ENCODE measurements at regions not wholly inside any gene's neighbourhood (a gene's known extent, or its start where the extent isn't known, plus 50 kb on each side); places are given as distances from the start of the nearest gene placed in this dataset.

DNA sequence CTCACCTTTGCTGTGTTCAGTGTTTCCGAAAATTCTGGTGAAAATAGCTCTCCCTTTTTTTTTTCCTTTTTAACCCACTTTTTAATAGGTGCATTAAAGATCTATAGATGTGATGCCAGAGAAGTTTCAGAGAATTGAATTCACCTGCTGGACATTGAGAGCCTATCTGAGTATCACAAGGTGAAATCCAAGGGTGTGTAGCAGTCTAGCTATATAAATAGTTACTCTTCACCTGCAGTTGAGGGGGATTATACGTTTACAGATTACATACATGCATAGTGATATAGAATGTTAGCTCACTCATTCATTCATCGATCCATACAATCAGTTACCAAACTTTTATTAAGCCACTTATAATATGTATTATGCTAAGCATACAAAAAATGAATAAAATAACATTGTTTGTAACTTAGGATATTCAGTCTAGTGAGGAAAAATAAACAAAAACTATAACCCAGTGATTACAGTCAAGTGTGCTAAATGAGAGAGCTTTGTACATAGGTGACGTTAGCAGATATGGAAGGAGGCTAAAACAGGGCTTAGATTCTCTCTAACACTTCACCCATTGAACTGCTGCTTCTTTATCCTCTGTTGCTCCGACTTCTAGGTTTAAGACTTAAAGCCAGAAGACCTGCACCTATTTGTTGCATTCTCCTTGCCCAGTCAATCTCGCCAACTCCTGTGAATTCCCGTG is 769.0 kb downstream of the STIM2 start:
- no peak for TF ChIP-seq POLR2A (IDR thresholded peaks at IDR 0.05; ENCODE audit: low read length)
- no peak for TF ChIP-seq GATA1 (IDR thresholded peaks at IDR 0.05; ENCODE audit: low read depth, low read length)
- DNase-seq = no peak

DNA sequence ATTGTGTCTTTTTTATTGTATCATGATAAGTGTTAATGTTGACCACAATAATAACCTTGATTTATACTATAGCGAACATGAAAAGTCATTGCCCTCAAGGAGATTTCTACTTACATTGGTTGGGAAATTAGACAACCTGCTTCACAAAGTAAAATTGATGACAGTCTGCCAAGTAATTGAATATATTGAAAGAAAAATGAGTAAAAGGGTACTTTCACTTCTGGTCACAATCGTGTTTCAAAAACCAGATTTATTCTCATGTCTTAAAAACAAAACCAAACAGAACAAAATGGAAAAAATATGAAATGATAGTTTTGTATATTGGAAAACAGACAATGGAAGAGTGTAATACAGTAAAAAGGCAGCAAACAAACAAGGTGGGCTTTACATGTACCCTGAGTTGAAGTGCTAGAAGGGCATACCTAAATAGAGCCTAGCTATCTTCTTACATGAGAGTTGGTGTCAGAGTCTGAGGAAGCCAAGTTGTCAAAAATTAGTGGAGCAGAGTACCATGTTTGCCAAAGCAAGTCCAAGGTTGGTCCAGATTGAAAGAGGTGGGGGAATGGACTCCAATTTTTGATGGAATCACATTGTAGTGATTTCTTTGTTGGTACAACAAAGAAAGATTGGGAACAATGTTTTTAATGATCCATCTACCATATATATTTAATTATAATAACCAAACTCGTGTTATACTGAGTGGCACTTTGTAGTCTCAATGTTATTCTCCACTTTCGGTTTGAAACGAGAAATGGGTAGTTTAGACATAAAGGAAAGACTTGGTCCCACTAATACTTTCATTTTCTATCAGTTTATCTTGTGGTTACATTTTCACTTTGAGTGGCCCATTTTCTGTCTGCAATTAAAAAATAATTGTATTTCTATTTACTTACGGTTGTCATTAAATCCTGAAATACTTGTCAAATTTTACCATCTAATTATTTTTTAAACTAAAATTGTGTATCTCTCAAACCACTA is 775.6 kb downstream of the STIM2 start:
- no peak for TF ChIP-seq GATA1 (IDR thresholded peaks at IDR 0.05; ENCODE audit: low read depth, low read length)
- no peak for TF ChIP-seq POLR2A (IDR thresholded peaks at IDR 0.05; ENCODE audit: low read length)
- DNase-seq = no peak

DNA sequence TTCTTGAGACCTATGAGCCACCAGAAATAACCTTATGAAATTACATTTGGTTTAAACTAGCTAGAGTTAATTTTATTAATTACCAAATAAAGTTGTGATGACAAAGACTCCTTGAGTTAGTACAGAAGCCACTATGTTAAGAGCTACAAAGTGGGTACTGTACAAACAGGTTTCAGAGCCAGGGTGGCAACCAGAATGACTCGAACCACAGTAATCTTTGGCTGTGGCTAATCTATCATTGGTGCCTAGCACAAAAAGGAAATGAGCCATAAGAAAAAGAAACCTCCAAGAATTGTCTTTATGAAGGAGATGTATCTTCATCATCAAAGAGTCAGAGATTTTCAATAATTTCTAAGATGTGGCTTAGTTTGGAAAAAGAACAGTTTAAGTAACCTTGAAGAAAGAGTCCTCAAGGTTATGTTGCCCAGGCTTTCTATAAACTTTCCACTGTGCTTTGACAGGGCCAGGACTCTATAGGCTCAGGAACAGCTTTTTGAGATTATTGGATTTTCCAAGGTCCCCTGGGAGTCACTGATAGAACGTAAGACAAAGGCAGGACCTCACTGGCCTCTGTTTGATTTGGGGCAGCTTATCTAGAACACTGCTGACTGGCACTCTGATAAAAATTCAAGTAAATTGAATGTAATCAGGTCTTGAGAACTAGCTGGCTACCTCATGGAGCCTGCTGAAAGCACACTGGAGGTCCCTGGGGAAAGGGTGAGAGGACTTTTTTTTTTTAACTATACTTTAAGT is 777.7 kb downstream of the STIM2 start:
- DNase-seq = no peak
- TF ChIP-seq POLR2A (IDR thresholded peaks at IDR 0.05; ENCODE audit: low read length) (no peak), GATA1 (IDR thresholded peaks at IDR 0.05; ENCODE audit: low read depth, low read length) (no peak)

DNA sequence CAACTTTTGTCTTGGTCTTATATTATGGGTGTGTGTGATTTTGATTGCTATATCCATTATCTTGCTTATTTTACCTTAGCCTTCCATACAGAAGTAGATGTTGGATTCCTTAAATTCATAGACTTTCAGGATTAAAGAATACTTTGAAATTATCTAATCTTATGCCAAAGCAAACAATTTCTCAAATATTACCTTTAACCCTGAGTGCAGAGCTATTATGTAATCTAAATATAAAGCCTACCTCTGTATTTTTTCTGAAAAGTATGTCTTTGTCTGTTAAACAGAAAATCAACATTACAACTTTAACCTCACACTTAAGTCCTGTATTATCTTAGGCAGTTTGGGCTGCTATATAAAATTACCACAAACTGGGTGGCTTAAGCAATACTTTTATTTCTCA is 782.5 kb downstream of the STIM2 start:
- TF ChIP-seq GATA1 (IDR thresholded peaks at IDR 0.05; ENCODE audit: low read depth, low read length) (no peak), POLR2A (IDR thresholded peaks at IDR 0.05; ENCODE audit: low read length) (no peak)
- DNase-seq = no peak

DNA sequence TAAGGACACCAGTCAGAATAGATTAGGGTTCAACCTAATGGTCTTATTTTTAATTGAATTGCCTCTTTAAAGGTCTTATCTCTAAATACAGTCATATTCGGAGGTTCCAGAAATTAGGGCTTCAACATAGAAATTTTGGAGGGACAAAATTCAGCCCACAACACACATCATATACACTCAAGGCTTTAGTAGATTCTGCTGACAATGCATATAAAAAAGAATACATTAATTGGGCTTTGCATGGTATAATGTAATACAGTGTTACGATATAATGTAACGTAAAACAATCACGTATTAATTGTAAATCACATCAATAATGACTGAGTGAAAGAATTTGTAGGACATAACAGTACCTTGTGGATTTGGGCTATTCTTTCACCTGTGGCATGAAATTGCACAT is 787.8 kb downstream of the STIM2 start:
- TF ChIP-seq GATA1 (IDR thresholded peaks at IDR 0.05; ENCODE audit: low read depth, low read length) = no peak
- TF ChIP-seq POLR2A (IDR thresholded peaks at IDR 0.05; ENCODE audit: low read length) = no peak
- no peak for DNase-seq

DNA sequence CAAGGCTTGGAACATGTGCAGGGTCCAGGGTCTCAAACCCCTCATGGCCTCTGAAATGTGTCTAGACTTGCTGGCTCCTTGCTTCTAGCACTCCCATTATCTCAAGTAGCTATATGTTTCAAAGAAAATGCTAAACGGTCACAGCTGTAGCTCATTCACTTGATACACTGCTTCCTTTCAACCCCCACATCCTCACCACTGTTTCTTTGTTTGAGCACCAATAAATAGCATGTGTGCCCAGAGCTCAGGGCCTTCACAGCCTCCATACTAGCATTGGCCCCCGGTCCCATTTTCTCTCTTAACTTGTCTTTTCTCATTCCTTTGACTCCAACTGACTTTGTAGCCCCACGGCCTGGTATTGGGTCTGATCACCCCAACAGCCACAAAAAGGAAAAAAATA is 801.8 kb downstream of the STIM2 start:
- DNase-seq = no peak
- no peak for TF ChIP-seq POLR2A (IDR thresholded peaks at IDR 0.05; ENCODE audit: low read length)
- no peak for TF ChIP-seq GATA1 (IDR thresholded peaks at IDR 0.05; ENCODE audit: low read depth, low read length)

DNA sequence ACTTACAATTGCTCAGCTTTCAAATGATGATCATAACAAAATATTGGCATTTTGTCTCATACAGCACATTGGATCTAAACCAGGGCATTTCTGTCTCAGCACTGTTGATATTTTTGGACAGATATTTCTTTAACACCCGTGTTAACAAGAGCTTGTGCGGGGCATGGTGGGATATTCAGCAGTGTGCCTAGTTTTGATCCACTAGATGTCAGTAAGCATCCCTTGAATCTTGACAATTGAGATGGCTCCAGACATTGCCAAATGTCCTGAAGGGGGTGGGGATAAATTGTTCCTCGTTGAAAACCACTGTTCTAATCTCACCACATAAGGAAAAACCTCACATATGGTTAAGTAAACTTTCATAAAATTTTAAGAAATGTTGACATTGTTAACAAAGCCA is 806.3 kb downstream of the STIM2 start:
- TF ChIP-seq POLR2A (IDR thresholded peaks at IDR 0.05; ENCODE audit: low read length) (no peak), GATA1 (IDR thresholded peaks at IDR 0.05; ENCODE audit: low read depth, low read length) (no peak)
- DNase-seq = peak in 1 of 2 experiments; percentile 2

DNA sequence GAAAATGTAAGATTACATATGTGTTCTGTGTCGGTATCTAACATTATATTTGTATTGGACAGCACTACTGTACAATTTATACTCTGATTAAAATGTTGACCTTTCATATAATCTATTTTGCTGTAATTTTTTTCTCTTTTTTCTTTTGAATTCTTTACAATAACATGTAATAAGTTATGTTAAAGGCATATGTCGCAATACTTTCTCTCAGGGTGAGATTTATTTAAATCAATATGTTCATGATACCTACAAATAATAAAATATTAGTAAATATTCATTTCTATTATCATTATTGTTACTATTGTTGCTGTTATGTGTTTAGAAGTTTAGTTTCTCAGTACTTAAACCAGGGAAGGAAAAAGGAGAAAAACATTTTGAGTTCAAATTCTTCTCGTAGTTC is 807.4 kb downstream of the STIM2 start:
- no peak for TF ChIP-seq GATA1 (IDR thresholded peaks at IDR 0.05; ENCODE audit: low read depth, low read length)
- TF ChIP-seq POLR2A (IDR thresholded peaks at IDR 0.05; ENCODE audit: low read length) = no peak
- DNase-seq = no peak

DNA sequence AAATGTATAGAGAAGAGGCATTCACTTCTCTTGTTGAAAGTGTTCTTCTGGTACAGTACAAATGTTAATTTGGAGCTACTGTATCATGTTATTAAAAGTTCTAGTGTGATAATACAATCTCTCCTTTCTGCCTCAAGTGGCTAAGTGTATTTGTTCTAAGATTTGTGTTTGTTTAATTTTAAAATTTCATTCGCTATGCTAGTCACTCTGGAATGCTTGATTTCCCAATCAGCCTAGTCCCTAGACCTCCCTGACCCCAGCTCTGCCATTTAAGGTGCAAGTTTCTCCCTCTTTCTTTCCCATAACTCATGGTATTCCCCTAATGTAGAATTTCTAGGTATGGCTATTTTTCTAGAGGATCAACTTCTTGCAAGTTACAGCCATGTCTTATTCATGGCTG is 817.4 kb downstream of the STIM2 start:
- TF ChIP-seq GATA1 (IDR thresholded peaks at IDR 0.05; ENCODE audit: low read depth, low read length) = no peak
- TF ChIP-seq POLR2A (IDR thresholded peaks at IDR 0.05; ENCODE audit: low read length) = no peak

DNA sequence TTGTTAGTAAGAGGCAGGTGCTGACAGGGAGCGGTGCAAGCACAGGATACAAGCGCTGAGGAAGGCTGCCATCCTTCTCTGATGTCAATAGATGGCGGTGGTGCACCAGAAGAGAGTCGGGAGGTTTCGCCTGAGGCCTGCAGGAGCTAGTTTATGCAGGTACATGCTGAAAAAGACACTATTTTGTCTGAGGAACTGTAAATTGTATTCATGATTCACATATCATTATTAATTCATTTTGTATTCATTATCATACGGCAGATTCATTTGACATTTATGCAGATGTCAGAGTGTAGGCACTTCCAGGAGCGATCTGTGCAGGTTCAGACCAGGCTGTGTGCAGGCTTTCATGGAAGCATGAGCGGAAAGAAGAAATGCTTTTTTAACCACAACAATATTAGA is 824.0 kb downstream of the STIM2 start:
- peak; percentile 9 to 42 for DNase-seq
- TF ChIP-seq POLR2A (IDR thresholded peaks at IDR 0.05; ENCODE audit: low read length) = no peak
- no peak for TF ChIP-seq GATA1 (IDR thresholded peaks at IDR 0.05; ENCODE audit: low read depth, low read length)

More for the DNA sequence above, 817.4 kb downstream of the STIM2 start:
- no peak for DNase-seq

DNA sequence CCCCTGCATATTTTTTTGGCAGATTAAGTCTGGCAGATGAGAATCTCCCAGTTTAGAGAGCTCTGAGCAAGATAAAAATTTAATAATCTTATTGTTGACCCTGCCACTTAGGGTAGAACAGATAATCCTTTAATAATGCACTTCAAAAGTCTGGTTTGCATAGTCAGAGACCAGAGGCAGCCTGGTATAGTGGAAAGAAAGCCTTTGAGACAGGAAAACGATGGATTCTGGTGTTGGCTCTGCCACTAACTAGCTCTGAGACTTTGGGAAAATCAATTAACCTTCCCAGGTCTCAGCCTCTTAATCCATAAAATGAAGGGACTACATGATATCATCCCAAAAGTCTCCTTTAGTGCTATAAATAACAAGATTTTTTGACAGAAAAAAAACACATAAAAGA is 824.5 kb downstream of the STIM2 start:
- no peak for TF ChIP-seq POLR2A (IDR thresholded peaks at IDR 0.05; ENCODE audit: low read length)
- TF ChIP-seq GATA1 (IDR thresholded peaks at IDR 0.05; ENCODE audit: low read depth, low read length) = no peak
- no peak for DNase-seq

DNA sequence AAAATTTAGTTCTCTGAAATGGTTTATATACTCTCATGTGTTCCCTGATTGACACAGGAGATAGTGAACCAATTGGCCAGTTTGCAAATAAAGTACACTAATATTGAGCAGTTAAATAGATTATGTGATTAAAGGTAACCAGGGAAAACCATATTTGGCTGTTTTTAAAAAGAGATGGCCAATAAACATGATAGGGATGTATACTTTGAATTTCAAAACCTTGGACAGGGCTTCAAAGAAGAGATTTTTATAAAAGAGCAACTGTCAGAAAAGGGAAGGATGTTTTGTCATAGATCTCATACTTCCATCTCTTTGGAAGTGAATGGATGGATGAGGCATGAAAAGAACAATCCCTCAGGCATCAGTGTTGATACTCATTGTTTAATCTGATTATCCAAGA is 825.3 kb downstream of the STIM2 start:
- no peak for TF ChIP-seq POLR2A (IDR thresholded peaks at IDR 0.05; ENCODE audit: low read length)
- TF ChIP-seq GATA1 (IDR thresholded peaks at IDR 0.05; ENCODE audit: low read depth, low read length) = no peak
- DNase-seq = no peak

DNA sequence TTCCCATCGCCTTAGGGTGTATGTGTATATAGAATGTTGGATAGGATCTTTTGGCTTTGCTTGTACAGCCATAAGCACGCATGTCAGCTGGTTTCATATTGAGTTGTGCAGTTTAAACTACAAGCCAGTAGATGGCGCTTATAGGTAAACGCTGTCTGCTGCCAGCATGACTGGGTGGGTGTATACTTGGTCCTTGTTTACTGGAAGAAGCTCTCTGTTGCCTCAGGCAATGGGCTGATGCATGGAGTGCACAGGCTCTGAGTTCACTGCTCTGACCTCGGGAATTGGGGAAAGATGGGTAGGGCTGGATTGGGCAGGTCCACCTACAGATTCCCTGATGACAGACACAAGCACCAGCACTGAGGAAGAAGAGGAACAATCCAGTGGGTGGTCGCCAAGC is 831.5 kb downstream of the STIM2 start:
- TF ChIP-seq GATA1 (IDR thresholded peaks at IDR 0.05; ENCODE audit: low read depth, low read length) (no peak), POLR2A (IDR thresholded peaks at IDR 0.05; ENCODE audit: low read length) (no peak)
- peak; percentile 13 to 44 for DNase-seq
